ENCODE measurements at regions not wholly inside any gene's neighbourhood (a gene's known extent, or its start where the extent isn't known, plus 50 kb on each side); places are given as distances from the start of the nearest gene placed in this dataset.

- TF ChIP-seq, protein P1, sequence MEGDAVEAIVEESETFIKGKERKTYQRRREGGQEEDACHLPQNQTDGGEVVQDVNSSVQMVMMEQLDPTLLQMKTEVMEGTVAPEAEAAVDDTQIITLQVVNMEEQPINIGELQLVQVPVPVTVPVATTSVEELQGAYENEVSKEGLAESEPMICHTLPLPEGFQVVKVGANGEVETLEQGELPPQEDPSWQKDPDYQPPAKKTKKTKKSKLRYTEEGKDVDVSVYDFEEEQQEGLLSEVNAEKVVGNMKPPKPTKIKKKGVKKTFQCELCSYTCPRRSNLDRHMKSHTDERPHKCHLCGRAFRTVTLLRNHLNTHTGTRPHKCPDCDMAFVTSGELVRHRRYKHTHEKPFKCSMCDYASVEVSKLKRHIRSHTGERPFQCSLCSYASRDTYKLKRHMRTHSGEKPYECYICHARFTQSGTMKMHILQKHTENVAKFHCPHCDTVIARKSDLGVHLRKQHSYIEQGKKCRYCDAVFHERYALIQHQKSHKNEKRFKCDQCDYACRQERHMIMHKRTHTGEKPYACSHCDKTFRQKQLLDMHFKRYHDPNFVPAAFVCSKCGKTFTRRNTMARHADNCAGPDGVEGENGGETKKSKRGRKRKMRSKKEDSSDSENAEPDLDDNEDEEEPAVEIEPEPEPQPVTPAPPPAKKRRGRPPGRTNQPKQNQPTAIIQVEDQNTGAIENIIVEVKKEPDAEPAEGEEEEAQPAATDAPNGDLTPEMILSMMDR (IDR thresholded peaks at IDR 0.05), result no peak
- TF ChIP-seq POLR2AphosphoS5 (IDR thresholded peaks at IDR 0.05), result no peak
- TF ChIP-seq POLR2A (IDR thresholded peaks at IDR 0.05), result no peak
- no peak for TF ChIP-seq EP300 (IDR thresholded peaks at IDR 0.05)
Observed at GRCh38 chr7:91568138-91568537, 303.9 kb downstream of the FZD1 start.

Measured in gastroesophageal sphincter (tissue), 3 donors.